NCI-H2107 treated with DMSO at 0.1 percent for 48 hours (cell line): ENCODE measurements at regions not wholly inside any gene's neighbourhood (a gene's known extent, or its start where the extent isn't known, plus 50 kb on each side); places are given as distances from the start of the nearest gene placed in this dataset.

Source experiments
- DNase-seq: peaks from one replicate; lab custom pipeline; 2025; ENCODE audit not compliant: unreplicated experiment; lab: John Stamatoyannopoulos, UW

DNA sequence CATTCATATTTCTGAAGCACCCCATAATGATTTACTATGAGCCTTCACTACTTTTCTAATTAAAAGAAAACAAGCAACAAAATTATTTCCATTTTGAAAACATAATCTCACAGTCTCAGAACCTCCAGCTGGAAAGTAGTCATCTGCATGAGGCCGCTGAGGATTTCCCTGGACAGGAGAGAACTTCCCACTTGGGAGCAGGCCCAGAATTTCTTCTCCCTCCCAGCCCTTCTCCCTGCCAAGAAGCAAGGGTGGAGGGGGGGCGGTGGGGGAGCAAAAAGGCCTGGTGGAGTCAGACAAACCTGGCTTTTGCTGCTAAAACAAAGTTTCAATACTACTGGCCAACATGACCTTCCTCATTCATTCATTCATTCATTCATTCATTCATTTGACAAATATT, 167.3 kb downstream of the PJA1 start:
- DNase-seq: no peak

DNA sequence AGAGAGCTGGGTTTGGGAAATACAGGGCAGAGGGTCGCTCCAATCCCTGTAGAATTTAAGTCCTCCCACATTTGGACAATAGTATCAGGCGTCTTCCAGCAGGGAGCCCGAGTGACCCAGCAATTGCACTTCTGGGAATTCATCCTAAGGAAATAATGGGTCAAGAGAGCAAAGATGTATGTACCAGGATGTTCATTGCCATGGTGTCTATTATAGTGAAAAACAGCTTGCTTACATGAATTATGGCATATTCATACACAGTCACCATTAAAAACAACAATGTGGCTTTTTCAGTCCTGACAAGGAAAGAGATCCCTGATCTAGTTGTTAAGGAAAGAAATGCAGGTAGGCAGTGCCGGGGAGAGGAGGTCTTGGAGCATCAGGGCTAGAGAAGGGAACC, 167.7 kb downstream of the PJA1 start:
- no peak for DNase-seq

DNA sequence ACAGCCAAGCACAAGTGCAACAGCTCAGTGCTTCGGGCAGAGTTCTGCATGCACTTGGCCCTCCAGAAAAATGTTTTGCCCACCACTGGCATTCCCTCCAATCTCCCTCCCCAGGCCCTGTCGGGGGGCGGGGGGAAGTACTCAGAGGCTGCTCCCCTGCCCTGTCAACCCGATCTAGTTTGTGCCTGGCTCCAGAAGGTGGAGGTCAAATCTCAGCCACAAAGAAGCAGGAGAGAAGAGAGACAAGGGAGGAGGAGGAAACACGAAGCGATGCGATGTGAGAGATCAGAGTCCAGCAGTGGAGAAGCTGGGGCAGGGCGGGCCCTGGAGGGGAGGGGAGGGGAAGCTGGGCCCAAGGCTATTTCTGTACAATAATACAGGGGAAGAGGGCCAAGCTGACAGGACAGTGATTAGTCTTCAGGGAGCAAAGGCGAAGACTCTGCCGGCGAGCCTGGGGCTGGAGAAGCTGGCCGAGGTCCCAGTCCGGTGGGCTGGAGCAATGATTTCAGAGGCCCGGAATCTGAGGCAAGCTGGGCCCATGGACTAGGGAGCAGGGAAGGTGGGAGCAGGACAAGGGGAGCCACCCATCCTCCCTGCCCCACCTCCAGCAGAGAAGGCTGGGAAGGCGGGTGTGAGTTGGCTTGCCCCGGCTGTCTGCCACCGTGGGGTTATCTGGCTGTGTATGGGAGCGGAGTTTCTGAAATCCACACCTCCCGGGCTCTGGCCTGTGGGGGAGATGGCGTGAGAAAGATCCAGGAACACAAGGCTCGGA, 167.1 kb downstream of the EFNB1 start:
- DNase-seq: no peak

DNA sequence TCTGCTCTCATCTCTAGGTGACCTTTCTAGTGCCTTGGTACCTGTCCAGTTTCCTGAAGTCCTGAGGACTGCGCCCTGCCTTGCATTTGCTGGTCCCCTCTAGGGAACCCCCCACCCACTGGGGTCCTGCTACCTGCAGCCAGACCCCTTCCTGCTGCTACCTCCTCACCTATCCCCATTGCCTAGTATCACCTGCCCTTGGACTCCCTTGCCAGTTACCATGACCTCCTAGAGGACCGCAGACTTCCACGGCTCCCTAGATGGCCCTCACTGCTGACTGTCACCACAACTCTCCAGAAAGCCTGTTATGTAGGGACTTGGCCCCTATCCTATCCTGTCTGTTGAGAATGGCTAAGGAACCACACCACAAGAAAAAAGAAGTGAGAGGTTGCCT, 166.6 kb downstream of the EFNB1 start:
- no peak for DNase-seq

DNA sequence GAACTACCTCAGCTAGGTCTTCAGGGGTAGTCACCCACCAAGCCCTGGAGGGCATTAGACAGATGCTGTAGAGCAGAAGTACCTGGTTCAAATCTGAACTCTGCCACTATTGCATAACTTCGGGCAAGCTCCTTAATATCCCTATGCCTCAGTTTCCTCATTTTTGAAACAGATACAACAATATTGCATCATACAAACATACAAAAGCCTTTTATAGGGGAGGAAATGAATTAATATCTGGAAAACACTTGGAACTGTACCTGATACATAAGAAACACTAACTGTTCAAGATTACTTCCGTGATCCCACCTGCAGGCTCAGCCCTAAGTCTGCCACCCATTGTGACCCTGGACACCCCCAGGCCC, 166.1 kb downstream of the EFNB1 start:
- DNase-seq: no peak

DNA sequence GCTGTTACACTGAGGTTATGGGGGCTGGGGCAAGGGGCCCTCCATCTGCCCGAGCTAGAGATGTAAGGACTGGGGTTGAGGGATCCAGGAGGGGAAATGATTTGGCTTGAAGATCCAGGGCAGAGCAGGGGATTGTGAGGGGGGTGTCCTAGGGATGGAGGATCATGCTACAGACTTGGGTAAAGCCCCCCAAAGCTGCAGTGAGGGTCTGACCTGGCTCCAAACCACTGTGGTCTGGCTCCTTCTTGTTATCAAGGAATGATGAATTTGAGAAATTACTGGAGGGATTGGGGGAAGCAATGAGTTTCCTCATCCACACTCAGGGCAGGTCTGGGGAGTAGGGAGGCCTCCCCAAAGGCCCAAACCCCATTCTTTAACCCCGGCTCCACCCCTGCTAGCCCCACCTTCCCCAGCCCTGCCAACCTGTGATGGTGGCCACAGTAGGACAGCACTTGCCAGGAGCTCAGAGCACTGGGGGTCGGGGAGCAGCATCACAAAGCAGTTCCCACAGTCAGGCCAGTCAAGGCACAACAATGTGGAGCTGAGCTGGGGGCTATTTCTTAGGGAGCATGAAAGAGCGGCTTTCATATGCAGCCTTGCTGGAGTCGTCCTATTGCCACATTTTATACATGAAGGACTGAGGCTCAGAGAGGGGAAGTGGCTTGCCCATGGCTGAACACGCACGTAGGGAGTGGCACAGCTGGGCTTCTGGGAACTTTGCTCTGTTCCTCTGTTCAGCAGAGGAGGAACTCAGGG, 165.5 kb downstream of the EFNB1 start:
- DNase-seq: no peak

DNA sequence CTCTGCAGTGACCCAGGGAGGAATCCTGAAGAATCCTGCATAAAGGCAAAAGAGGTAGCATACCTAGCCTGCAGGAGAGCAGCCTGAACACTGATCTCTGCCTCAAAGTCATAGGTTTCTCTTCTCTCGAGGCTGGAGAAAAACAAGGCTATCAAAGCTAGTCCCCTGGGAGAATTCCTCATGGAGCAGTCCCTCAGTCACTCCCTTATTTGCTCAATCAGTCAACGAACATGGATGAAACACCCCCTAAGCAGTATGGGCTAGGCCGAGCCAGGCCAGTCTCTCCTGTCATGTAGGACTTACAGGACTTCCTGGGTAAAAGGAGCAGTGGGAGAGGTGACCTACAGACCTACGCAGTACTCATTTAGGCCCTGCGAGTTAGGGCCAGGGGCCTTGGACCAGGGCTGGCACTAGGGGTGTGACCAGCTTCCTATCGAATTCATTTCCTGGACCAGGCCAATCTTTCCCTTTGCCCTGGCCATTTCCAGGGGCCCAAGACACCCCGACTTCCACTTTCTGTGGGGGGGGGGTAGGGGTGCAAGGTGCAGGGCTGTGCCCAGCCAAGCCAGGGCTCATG, 164.1 kb downstream of the EFNB1 start:
- no peak for DNase-seq

DNA sequence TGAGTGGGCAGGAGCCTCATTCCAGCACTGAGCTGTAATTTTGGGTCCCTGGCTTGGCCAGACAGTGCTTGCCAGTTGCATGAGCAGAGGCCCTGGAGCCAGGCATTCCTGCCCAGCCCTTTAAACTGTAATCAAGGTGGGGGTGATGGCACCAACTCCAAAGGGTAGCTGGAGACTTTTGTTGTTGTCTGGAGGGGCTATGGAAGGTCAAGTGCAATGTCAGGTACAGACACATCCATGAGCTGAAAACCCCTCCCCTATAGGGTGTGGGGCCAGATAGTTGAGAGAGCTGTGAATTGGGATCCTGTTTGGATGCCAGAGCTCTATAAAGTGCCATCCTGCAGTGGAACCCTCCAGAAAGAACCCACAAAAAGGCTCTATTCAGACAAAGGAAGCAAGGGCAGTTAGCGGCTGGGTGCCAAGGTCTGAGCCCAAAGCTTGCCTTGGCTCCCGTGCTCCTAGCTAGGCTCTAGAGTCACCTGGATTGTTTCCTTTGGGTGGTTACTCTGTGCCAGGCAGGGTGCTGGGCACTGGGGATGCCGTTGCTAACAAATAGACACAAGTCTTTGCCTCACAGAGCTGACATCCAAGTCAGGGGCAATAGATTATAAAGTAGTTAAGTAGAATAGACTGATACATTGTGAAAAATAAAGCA, 163.0 kb downstream of the EFNB1 start:
- DNase-seq: no peak

DNA sequence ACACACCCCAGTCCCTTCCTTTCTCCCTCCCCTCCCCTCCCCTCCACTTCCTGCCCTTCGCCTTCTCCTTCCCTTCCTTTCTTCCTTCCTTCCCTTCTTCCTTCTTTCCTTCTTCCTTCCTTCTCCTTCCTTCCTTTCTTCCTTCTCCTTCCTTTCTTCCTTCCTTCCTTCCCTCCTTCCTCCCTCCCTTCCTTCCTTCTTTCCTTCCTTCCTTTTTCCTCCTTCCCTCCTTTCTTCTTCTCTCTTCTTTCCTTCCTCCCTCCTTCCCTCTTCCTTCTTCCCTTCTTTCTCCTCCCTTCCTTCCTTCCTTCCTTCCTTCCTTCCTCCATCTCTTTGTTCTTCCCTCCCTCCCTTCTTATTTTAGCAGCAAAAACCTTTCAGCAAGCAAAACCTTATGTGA, 162.1 kb downstream of the EFNB1 start:
- DNase-seq: no peak

DNA sequence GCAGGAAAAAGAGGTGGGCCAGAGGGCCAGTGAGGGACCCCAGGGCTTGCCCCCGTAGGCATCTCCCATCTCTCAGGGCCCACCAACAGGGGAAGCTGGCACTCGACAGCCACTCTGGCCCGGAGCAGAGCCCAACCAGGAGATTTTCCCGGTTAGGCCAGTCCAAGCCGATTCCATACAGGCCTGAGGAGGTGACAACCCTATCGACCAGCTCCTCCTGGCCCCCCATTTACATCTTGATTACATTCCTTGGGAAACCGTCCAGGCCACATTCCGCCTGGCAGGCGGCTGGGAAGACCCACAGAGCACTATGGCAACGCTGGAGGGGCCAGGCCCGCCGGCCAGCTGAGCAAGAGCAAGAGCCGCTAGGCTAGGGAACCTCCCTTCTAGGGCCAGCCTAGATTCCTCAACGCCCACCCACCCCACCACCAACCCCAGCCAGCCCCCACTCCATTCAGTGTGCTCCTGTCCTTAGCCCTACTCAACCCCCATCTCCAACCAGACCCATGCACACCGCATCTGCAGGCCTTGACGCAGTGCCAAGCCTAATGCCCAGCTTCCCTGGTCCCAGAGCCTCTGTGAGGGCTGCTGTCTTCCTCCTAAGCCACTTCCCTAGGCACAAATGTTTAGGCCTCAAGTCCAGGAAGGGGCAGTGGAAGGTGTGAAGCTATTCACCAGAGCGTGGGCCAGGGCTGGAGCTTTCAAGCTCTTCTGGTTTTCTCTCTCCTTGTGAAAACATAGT, 161.2 kb downstream of the EFNB1 start:
- DNase-seq: no peak

DNA sequence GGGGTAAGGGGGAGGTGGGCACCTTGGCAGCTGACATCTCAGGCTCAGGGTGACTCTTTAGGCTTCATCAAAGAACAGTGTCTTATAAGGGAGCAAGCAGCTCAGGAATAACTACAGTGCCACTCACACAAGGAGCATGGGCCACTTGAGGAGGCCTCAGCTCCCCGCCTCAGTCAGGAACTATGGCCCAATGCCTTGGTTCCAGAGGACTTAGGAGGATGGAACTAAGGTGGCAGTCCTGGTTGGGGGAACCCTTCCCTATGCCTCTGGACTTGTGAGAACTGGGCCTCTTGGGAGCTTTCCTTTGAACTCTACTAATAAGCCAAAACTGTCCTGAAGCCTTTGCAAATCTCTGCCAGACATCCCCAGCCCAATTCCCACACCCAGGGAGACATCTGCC, 160.6 kb downstream of the EFNB1 start:
- no peak for DNase-seq

DNA sequence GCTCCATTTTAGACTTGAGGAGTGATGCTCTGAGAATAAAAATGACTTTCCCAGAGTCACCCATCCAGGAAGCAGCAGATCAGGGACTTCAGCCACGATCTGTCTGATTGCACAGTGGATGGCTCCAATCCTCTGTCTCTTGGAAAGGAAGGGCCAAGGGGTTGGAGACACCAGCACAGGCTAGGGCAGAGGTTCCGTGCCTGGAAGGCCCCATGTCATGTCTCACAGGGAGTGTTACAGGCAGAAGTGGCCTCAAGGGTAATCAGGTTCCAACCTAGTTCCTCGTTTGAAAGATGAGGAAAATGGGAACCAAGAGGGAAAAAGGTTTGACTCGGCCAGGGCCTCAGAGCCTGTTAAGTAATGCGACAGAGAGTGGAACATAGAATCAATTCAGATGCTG, 160.0 kb downstream of the EFNB1 start:
- DNase-seq: no peak

DNA sequence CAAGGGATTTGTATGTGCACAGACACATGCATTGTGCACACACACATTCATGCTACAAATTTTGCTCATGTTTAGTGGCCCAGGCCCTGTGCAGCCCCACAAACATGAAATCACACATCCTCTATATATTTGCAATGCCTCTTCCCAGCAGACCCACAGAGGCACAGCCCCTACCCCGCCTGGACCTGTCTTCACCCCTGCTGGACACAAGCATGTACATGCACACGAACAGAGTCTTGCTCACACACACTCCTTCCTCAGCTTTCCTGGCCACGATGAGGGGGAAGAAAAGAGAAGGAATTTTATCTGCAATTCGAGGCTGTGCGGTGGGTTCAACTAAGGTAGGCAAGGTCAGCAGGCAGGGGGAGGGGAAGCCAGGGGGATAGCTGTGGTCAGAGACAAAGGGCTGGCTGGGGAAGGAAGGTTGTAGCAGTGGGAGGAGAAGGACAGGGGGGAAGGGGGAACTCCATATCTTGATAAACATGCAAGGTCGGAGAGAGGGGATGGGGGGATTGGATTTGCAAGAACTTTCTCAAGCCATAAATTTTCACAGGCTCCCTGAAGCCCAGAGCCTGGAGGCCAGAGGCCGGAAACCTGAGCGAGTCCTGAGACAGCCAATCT, 156.4 kb downstream of the EFNB1 start:
- no peak for DNase-seq

DNA sequence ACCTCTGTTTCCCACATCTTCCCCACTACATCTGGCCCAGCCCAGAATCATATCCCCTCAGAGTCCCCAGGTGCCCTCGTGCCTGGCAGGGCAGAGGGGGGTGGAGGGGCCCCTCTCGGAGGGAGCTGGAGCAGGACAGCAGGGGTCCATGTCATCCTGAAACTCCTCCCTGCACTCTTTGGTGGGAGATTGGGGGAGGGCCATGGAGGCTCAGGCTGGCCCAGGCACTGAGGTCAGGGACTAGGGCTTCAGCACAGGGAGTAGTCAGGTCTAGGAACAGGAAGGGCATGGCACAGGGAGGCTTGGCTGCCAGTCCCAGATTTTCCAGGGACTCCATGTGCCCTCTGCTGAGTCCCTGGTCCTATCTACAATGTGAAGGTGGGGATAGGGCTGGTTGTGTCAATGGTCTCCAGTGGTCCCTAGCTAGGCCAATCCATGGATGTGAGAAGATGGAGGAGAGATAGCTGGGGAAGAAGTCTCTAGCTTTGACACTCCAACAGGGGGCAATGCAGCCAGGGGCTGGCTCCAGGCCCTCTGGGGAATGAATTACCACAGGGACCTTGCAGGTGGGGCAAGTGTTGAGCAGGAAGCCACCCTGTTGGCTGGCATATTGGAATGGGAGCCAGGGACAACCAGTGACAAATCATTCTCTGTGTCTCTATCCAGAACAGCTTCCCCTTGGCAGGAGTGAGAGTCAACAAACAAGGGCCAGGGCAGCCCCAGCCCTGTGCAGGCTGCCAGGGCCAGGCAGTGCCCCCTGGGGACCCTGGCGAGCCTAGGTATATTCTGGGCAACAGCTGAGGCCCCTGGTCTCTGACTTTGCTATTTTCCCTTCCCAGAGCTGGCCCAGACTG, 154.4 kb downstream of the EFNB1 start:
- DNase-seq: no peak

DNA sequence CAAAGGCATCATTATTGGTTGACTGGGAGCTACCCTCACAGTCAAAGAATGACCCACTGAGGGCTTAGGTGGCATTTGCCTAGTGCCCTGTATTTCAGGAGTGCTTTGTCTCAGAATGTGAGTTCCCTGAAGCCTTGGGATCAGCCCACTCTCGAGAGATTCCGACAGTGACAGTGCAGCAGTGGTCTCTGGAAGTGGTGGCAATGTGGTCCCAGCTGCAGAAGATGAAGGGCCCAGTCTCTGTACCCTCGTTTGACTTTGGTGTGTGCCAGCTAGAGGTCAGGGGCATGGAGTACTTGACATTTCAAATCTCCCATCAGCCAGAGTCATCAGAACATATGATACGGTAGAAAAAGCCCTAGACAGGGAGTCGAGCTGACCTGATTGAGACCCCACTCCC, 153.7 kb downstream of the EFNB1 start:
- no peak for DNase-seq

DNA sequence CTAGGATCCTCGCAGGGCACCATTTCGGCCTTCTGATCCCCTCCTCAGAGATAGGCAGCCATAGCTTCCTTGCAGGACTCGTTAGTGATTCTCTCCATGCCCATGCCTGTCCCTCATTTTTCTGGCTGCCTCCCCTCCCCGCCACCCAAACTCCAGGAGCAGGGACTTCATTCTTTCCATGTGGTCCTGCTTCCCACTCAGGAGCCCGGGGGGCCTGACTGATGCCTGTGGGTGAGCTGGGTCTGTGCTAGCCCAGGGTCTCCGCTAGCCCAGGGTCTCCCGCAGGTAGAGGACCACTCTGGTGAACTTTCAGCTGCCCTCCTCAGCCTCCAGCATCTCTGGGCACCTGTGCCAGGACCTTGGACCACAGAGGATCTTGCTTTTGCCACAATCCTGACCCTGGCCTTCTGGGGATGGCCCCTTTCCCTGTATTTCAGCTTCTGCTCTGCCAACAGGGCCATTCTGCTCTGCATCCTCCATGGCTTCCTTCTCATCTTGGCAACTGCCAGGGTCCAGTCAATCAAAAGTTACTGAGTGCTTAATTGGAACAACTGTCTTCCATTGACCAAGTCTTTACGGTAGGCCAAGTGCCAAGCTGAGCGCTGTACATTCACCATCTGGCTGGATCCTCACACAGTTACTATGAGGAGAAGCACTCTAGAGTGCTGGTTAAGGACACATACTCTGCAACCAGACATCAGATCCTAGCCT, 152.2 kb downstream of the EFNB1 start:
- DNase-seq: no peak

DNA sequence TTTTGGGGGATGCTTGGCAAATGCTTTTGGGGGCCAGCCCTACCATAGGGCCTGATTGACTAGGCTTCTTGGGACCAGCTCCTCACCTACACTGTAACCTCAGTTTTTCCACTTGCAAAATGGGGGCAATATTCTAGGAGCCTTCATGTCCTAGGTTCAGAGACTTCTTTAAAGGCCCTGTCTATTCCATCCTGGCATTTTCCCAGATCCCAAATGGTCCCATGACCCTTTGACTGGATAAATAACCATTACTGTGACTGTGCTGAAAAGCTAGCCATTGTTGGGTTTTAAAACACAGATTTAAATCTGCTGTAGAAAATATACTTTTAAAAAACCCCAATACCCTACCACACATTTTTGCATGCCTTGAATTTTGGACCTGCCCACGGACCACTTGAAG, 149.8 kb downstream of the EFNB1 start:
- DNase-seq: no peak

DNA sequence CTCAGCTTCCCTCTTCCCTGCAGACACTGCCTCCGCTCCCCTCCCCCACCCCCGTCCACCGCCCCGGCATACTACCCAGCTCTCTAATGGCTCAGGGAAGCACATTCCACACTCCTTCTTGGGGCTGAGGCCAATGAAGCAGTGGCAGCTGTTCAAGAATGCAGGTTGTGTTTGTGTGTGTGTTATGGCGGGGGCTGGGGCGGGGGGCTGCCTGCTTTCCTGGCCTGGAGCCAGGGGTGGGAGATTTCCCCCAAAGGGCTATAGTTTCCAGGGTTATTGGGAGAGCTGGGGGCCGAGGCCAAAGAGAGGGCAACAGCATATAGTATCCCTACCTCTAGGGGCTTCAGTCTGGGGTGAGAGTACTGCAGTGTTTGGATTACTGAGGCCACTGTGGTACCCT, 149.4 kb downstream of the EFNB1 start:
- no peak for DNase-seq

DNA sequence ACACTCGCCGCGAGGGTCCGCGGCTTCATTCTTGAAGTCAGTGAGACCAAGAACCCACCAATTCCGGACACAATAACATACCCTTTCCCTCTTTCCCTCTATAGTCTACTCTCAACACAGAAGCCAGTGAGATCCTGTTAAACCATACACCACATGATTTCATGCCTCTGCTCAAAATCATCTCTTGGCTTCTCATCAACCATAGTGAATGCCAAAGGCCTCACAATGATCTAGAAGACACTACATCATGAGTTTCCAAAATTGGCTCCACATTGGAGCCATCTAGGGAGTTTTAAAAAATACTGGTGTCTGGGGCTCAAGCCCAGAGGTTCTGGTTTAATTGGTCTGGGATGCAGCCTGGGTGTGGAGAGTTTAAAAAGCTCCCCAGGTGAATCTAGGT, 124.5 kb downstream of the EFNB1 start:
- no peak for DNase-seq
